ENCODE measurements at regions not wholly inside any gene's neighbourhood (a gene's known extent, or its start where the extent isn't known, plus 50 kb on each side); places are given as distances from the start of the nearest gene placed in this dataset.

GRCh38 chr6:167697316-167697715, 129.4 kb upstream of the AFDN start:
- TF ChIP-seq CTCF (IDR thresholded peaks at IDR 0.05 in 8 of 11, conservative IDR thresholded peaks at IDR 0.05 in 3 of 11) = no peak
- peak in 1 of 3 donors; percentile 11 for TF ChIP-seq POLR2AphosphoS5 (IDR thresholded peaks at IDR 0.05)
- TF ChIP-seq POLR2A (IDR thresholded peaks at IDR 0.05) = no peak
